ENCODE measurements at regions not wholly inside any gene's neighbourhood (a gene's known extent, or its start where the extent isn't known, plus 50 kb on each side); places are given as distances from the start of the nearest gene placed in this dataset.

DNA sequence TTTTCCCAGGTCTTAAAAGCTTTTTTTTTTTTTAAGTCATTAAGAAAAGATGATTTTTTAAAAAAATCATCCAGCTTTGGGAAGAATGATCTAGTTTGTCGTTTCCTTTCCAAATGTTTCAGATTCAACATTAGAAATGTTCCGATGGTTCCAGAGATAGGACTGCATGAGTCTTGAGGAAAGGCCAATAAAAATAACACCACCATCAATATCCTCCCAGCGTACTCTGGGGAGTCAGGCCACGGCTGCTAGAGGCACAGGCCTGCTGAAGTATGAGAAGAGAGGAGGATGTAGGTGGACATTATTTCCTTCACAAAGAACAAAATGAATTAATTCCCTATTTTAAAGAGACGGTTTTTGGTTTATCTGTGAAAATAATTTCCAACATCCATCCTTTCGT lies 60.0 kb upstream of the SHISA2 start:
- DNase-seq (ENCODE audit: low read depth, low spot score), result no peak
- TF ChIP-seq, protein P1, sequence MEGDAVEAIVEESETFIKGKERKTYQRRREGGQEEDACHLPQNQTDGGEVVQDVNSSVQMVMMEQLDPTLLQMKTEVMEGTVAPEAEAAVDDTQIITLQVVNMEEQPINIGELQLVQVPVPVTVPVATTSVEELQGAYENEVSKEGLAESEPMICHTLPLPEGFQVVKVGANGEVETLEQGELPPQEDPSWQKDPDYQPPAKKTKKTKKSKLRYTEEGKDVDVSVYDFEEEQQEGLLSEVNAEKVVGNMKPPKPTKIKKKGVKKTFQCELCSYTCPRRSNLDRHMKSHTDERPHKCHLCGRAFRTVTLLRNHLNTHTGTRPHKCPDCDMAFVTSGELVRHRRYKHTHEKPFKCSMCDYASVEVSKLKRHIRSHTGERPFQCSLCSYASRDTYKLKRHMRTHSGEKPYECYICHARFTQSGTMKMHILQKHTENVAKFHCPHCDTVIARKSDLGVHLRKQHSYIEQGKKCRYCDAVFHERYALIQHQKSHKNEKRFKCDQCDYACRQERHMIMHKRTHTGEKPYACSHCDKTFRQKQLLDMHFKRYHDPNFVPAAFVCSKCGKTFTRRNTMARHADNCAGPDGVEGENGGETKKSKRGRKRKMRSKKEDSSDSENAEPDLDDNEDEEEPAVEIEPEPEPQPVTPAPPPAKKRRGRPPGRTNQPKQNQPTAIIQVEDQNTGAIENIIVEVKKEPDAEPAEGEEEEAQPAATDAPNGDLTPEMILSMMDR (IDR thresholded peaks at IDR 0.05; ENCODE audit: low read depth, low read length), result no peak
- in situ Hi-C loops (cut with HindIII; ENCODE audit: low sequenced_read_pairs), result no loop called here
- no peak overlapping the region for H3K4me3 ChIP-seq (ENCODE audit: low read depth, low read length)
